ENCODE measurements at regions not wholly inside any gene's neighbourhood (a gene's known extent, or its start where the extent isn't known, plus 50 kb on each side); places are given as distances from the start of the nearest gene placed in this dataset.
"Not testable (repeated sequence)": the region's sequence is repeated elsewhere in the genome, so short reads cannot be mapped to it uniquely, and the experiment has no call there.

GRCh38 chr14:105773584-105773983 is 247.2 kb downstream of the TMEM121 start:
- TF ChIP-seq ZFX (IDR thresholded peaks at IDR 0.05; ENCODE audit: borderline replicate concordance) (no peak), CTCF (IDR thresholded peaks at IDR 0.05) (no peak)
- H3K27ac ChIP-seq = no peak overlapping the region

- TF ChIP-seq CTCF (IDR thresholded peaks at IDR 0.05) (peak; percentile 25; the same call in 1 of the 2 replicates), ZFX (IDR thresholded peaks at IDR 0.05; ENCODE audit: borderline replicate concordance) (no peak)
- H3K27ac ChIP-seq = no peak overlapping the region
Observed at GRCh38 chr14:105774001-105774400, 247.6 kb downstream of the TMEM121 start.

GRCh38 chr14:105774585-105775348 is 248.4 kb downstream of the TMEM121 start:
- H3K27ac ChIP-seq = not testable (repeated sequence)

- H3K27ac ChIP-seq = not testable (repeated sequence)
Observed at GRCh38 chr14:105775349-105775923, 249.1 kb downstream of the TMEM121 start.

GRCh38 chr14:105776112-105776511 is 249.7 kb downstream of the TMEM121 start:
- not testable (repeated sequence) for H3K27ac ChIP-seq

GRCh38 chr14:105776924-105777323 is 250.5 kb downstream of the TMEM121 start:
- TF ChIP-seq CTCF (IDR thresholded peaks at IDR 0.05) = no peak
- TF ChIP-seq ZFX (IDR thresholded peaks at IDR 0.05; ENCODE audit: borderline replicate concordance) = no peak
- H3K27ac ChIP-seq = no peak overlapping the region

GRCh38 chr14:105783707-105784106 is 257.3 kb downstream of the TMEM121 start:
- TF ChIP-seq ZFX (IDR thresholded peaks at IDR 0.05; ENCODE audit: borderline replicate concordance) = no peak
- TF ChIP-seq CTCF (IDR thresholded peaks at IDR 0.05) = no peak
- no peak overlapping the region for H3K27ac ChIP-seq

GRCh38 chr14:105793836-105794235 is 267.5 kb downstream of the TMEM121 start:
- no peak for TF ChIP-seq CTCF (IDR thresholded peaks at IDR 0.05)
- TF ChIP-seq ZFX (IDR thresholded peaks at IDR 0.05; ENCODE audit: borderline replicate concordance) = no peak
- no peak overlapping the region for H3K27ac ChIP-seq

GRCh38 chr14:105797546-105797945 is 271.2 kb downstream of the TMEM121 start:
- TF ChIP-seq CTCF (IDR thresholded peaks at IDR 0.05) = no peak
- no peak for TF ChIP-seq ZFX (IDR thresholded peaks at IDR 0.05; ENCODE audit: borderline replicate concordance)
- no peak overlapping the region for H3K27ac ChIP-seq

All from 22Rv1 (cell line).